Aorta (tissue), 5 donors: ENCODE measurements at regions not wholly inside any gene's neighbourhood (a gene's known extent, or its start where the extent isn't known, plus 50 kb on each side); places are given as distances from the start of the nearest gene placed in this dataset.

ENCODE experiments used
- ATAC-seq: fragments of 200-7000 bp; cut with Tn5 transposase; one replicate; pipeline ENCODE4 v1.9.1; 2022; ENCODE audit warnings: moderate library complexity; ENCODE audit not compliant: low FRiP score
- DNase-seq, 2 donors: peaks; one replicate each; pipeline ENCODE4 v3.0.0-alpha.2; 2020
- H3K27ac ChIP-seq, 2 donors: one replicate each; pipeline ENCODE4 v1.5.1; 2013; ENCODE audit warnings: low read length in 2 of 2, mild to moderate bottlenecking in 2 of 2, moderate library complexity in 2 of 2, control low read depth in 1 of 2, inconsistent platforms in 1 of 2, low read depth in 1 of 2
- H3K27me3 ChIP-seq, 2 donors: one replicate each; pipeline ENCODE4 v1.6.1; 2013; ENCODE audit warnings: control low read depth in 1 of 2, low read length in 1 of 2, mild to moderate bottlenecking in 1 of 2, moderate library complexity in 1 of 2; ENCODE audit not compliant: insufficient read depth in 2 of 2, control insufficient read depth in 1 of 2
- H3K36me3 ChIP-seq, 2 donors: one replicate each; pipeline ENCODE4 v1.6.1; 2013; ENCODE audit warnings: control low read depth in 1 of 2, low read length in 1 of 2, mild to moderate bottlenecking in 1 of 2; ENCODE audit not compliant: insufficient read depth in 2 of 2, control insufficient read depth in 1 of 2
- H3K4me1 ChIP-seq, 2 donors: one replicate each; pipeline ENCODE4 v1.6.1; 2013; ENCODE audit warnings: low read length in 2 of 2, control low read depth in 1 of 2, mild to moderate bottlenecking in 1 of 2, moderate library complexity in 1 of 2; ENCODE audit not compliant: insufficient read depth in 2 of 2, control insufficient read depth in 1 of 2
- H3K4me3 ChIP-seq, 2 donors: one replicate each; pipeline ENCODE4 v1.5.1; 2013; ENCODE audit warnings: low read length in 2 of 2, control low read depth in 1 of 2, mild to moderate bottlenecking in 1 of 2
- H3K9me3 ChIP-seq: one replicate; pipeline ENCODE4 v1.6.1; 2013; ENCODE audit warnings: mild to moderate bottlenecking, low read length; ENCODE audit not compliant: control insufficient read depth
- WGBS, 2 donors: extraction: QIAGEN DNeasy Blood & Tissue Kit; methylation state at CpG; one replicate each; pipeline ENCODE4 v1.1.7; 2013; 5-methylcytosine and 5-hydroxymethylcytosine counted together
- intact Hi-C, 2 donors: fragments of 100-400 bp; cut with DNase I; formaldehyde crosslinking; loops; one replicate each; pipeline versions ENCODE4 v1.14.2 to v1.15.0; 2022
- donor health status: healthy with polysubstance abuse.
- donor health status: Bipolar disorder and iron deficiency.
- donor health status: DM: no; HTN: no; CAD: no.
- donor health status: DM: no; HTN: no; CAD: no.
- donor health status: DM: yes; HTN: yes; CAD: no.

DNA sequence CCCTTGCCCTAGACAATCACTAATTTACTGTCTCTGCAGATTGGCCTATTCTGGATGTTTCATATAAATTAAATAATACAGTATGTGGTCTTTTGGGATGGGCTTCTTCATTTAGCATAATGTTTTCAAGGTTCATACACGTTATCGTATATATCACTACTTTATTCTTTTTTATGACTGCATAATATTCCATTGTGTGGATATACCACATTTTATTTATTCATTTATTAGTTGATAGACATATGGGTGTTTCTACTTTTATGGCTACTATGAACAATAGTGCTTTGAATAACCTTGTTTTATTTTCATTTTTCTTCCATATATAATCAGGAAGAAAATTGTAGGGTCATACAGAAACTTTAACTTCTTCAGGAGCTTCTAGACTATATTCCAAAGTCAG, 108.5 kb upstream of the PAPPA start:
- Histone ChIP-seq H3K27me3 (no peaks in the 10 kb centered on the region), H3K9me3 (no peaks in the 10 kb centered on the region), H3K4me3 (no peak overlapping the region), H3K36me3 (no peaks in the 10 kb centered on the region), H3K27ac (no peak overlapping the region), H3K4me1 (no peaks in the 10 kb centered on the region)
- intact Hi-C loops, result no loop called here
- WGBS, 2 donors, result 98 to 99% methylated on average over 2 of the region's 2 CpGs
- ATAC-seq, result no peak
- DNase-seq, result no peak

DNA sequence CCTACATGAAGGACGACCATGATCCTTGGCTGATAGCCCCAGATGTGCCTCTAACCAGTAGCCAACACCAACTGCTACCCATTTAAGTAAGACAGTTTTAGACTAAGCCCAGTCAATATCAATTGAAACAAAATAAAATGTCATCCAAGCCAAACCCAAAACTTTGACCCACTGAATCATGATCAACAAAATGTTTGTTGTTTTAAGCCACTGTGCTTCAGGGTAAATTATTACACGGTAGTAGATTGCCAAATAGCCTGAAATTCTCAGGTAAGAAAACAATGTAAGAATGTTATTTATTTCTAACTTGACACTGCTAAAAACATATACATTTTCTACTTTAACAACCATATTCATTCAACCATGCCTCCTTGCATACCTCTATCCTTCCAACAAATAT, 105.5 kb upstream of the PAPPA start:
- Histone ChIP-seq H3K27me3 (no peaks in the 10 kb centered on the region), H3K4me1 (no peaks in the 10 kb centered on the region), H3K9me3 (no peaks in the 10 kb centered on the region), H3K4me3 (no peak overlapping the region), H3K27ac (no peak overlapping the region), H3K36me3 (no peaks in the 10 kb centered on the region)
- intact Hi-C loops, result no loop called here
- 81 to 83% methylated on average over 2 of the region's 2 CpGs for WGBS, 2 donors
- no peak for ATAC-seq
- no peak for DNase-seq

DNA sequence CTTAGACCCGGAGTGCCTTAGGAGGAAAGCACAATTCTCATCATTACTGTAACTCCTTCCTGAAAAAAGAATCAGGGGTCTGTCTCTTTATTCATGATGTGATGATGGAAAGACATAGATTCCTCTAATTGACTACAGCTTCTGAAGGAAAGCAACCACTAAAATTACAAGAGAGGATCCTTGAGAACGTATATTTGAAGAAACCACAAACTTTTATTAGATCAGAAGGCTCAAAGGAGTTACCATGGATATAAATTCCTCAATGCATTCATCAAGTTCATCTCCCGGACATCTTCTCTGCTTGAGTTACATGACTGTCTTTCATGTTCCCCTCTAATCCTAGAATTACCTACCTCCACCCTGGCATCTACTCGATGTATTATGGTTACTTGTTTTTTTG, 104.1 kb upstream of the PAPPA start:
- WGBS, 2 donors, result 88 to 94% methylated on average over 4 of the region's 4 CpGs
- H3K36me3 ChIP-seq, result no peaks in the 10 kb centered on the region
- H3K4me3 ChIP-seq, result no peak overlapping the region
- intact Hi-C loops, result no loop called here
- H3K27ac ChIP-seq, result no peak overlapping the region
- DNase-seq, result no peak
- no peak for ATAC-seq
- H3K9me3 ChIP-seq, result no peaks in the 10 kb centered on the region
- H3K4me1 ChIP-seq, result no peaks in the 10 kb centered on the region
- H3K27me3 ChIP-seq, result no peaks in the 10 kb centered on the region

DNA sequence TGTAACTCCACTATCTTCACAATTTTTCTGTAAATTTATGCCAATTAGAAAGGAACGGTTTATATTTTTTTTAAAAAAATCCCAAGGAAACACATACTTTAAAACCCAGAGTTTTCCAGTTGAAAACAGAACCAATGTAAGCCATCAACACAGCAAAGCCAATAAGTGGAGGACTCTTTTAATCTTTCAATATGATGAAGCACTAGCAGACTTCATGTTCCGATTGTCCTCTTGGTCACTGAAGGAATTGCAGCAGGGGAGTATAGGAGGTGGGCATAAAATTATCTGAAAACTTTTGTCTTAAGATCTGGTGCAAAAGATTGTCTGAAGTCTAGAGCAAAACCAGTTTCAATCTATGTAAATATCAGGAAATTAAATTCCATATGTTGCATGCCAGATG, 102.1 kb upstream of the PAPPA start:
- no peaks in the 10 kb centered on the region for H3K9me3 ChIP-seq
- DNase-seq (no peak), ATAC-seq (no peak)
- H3K27ac ChIP-seq, result no peak overlapping the region
- H3K4me1 ChIP-seq, result no peaks in the 10 kb centered on the region
- H3K27me3 ChIP-seq, result no peaks in the 10 kb centered on the region
- WGBS, 2 donors, result 93 to 95% methylated on average over 2 of the region's 2 CpGs
- H3K4me3 ChIP-seq, result no peak overlapping the region
- intact Hi-C loops, result no loop called here
- no peaks in the 10 kb centered on the region for H3K36me3 ChIP-seq

- intact Hi-C loops, result no loop called here
- H3K27ac ChIP-seq, result no peak overlapping the region
- no peak for DNase-seq
- H3K4me1 ChIP-seq, result no peaks in the 10 kb centered on the region
- no peak overlapping the region for H3K4me3 ChIP-seq
- 89 to 90% methylated on average over 3 of the region's 3 CpGs for WGBS, 2 donors
- ATAC-seq, result no peak
- no peaks in the 10 kb centered on the region for H3K36me3 ChIP-seq
- no peaks in the 10 kb centered on the region for H3K27me3 ChIP-seq
- H3K9me3 ChIP-seq, result no peaks in the 10 kb centered on the region
Observed at GRCh38 chr9:116055536-116055935, 98.1 kb upstream of the PAPPA start.

DNA sequence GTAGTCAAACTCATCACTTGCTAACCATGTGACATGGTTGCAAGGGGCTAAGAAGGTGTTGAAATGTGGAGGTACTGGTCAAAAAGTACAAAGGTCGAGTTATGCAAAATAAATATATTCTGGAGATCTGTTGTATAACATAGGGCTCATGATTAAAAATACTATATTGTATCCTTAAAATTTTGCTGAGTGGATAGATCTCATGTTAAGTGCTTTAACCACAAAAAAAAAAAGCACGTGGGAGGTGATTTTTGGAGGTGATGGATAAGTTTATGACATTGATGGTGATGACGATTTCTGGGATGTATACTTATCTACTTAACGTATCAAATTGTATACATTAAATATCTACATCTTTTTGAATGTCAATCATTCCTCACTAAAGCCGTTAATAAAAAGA, 96.2 kb upstream of the PAPPA start:
- no peak for ATAC-seq
- Histone ChIP-seq H3K27ac (no peak overlapping the region), H3K36me3 (no peaks in the 10 kb centered on the region), H3K9me3 (no peaks in the 10 kb centered on the region), H3K4me3 (no peak overlapping the region), H3K4me1 (no peaks in the 10 kb centered on the region), H3K27me3 (no peaks in the 10 kb centered on the region)
- intact Hi-C loops, result no loop called here
- 49 to 50% methylated on average over 5 of the region's 5 CpGs for WGBS, 2 donors
- DNase-seq, result no peak

GRCh38 chr9:116058421-116058820, 95.2 kb upstream of the PAPPA start:
- no peaks in the 10 kb centered on the region for H3K36me3 ChIP-seq
- DNase-seq (no peak), ATAC-seq (no peak)
- intact Hi-C loops, result no loop called here
- H3K4me3 ChIP-seq, result no peak overlapping the region
- WGBS, 2 donors, result 95 to 98% methylated on average over 2 of the region's 2 CpGs
- no peaks in the 10 kb centered on the region for H3K27me3 ChIP-seq
- no peaks in the 10 kb centered on the region for H3K4me1 ChIP-seq
- no peak overlapping the region for H3K27ac ChIP-seq
- no peaks in the 10 kb centered on the region for H3K9me3 ChIP-seq

- no peaks in the 10 kb centered on the region for H3K4me1 ChIP-seq
- DNase-seq (no peak), ATAC-seq (no peak)
- intact Hi-C loops, result no loop called here
- WGBS, 2 donors, result 88 to 90% methylated on average over 2 of the region's 2 CpGs
- H3K27ac ChIP-seq, result no peak overlapping the region
- H3K4me3 ChIP-seq, result no peak overlapping the region
- no peaks in the 10 kb centered on the region for H3K9me3 ChIP-seq
- no peaks in the 10 kb centered on the region for H3K36me3 ChIP-seq
- H3K27me3 ChIP-seq, result no peaks in the 10 kb centered on the region
Observed at GRCh38 chr9:116059466-116059865, 94.1 kb upstream of the PAPPA start.

DNA sequence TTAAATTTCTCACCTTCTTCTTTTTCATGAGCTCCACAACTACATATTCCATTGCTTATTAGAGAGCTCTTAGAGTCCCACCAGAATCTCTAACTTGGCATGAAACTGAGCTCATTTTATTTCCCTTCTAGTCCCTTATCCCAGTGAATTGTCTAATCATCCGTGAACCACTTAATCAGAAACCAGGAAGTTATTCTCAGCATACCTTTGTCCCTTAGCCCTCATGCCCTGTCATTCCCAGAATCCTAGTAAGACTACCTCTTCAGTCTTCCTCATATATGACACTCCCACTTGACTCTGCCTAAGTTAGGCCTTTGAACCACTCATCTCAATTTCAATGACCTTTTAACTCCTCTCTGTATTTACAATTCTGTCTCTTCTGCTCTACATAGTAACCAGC, 93.0 kb upstream of the PAPPA start:
- Histone ChIP-seq H3K4me1 (no peaks in the 10 kb centered on the region), H3K36me3 (no peaks in the 10 kb centered on the region), H3K4me3 (no peak overlapping the region), H3K27ac (no peak overlapping the region), H3K9me3 (no peaks in the 10 kb centered on the region), H3K27me3 (no peaks in the 10 kb centered on the region)
- WGBS, 2 donors, result 79 to 84% methylated on average over 1 of the region's 1 CpG
- intact Hi-C loops, result no loop called here
- no peak for DNase-seq
- no peak for ATAC-seq
